HCT116 (cell line): ENCODE measurements at regions not wholly inside any gene's neighbourhood (a gene's known extent, or its start where the extent isn't known, plus 50 kb on each side); places are given as distances from the start of the nearest gene placed in this dataset.

ENCODE experiments used
- CTCF ChIP-seq, 3 experiments: fragments of 200-600 bp in 1 of 3; sonication (generic) in 1 of 3; IDR thresholded peaks in 2 of 3; conservative IDR thresholded peaks in 1 of 3; 2 replicates each; pipeline ENCODE4 v1.5.1; 2012 to 2017; ENCODE audit warnings: low read depth in 2 of 3, low read length in 2 of 3, antibody characterized with exemption in 1 of 3, borderline replicate concordance in 1 of 3, control low read depth in 1 of 3, mild to moderate bottlenecking in 1 of 3, mixed read lengths in 1 of 3, mixed run types in 1 of 3, moderate library complexity in 1 of 3; ENCODE audit not compliant: insufficient read depth in 1 of 3
- EGR1 ChIP-seq: IDR thresholded peaks from 2 replicates; pipeline ENCODE4 v1.6.1; 2012; ENCODE audit warnings: low read depth
- EZH2 ChIP-seq: fragments of 200-600 bp; sonication (generic); IDR thresholded peaks from 2 replicates; pipeline ENCODE4 v1.6.1; 2017; ENCODE audit warnings: antibody characterized with exemption, mixed run types
- JUND ChIP-seq: IDR thresholded peaks from 2 replicates; pipeline ENCODE4 v1.6.1; 2012
- MAX ChIP-seq: IDR thresholded peaks from 2 replicates; pipeline ENCODE4 v1.6.1; 2012
- POLR2A ChIP-seq: IDR thresholded peaks from 2 replicates; pipeline ENCODE4 v1.7.0; 2011; ENCODE audit warnings: borderline replicate concordance; ENCODE audit not compliant: insufficient read depth, insufficient read length; ENCODE audit errors: extremely low read depth
- POLR2AphosphoS5 ChIP-seq: IDR thresholded peaks from 2 replicates; pipeline ENCODE4 v1.6.1; 2011; ENCODE audit warnings: mild to moderate bottlenecking, low read depth, low read length, moderate library complexity
- REST ChIP-seq: IDR thresholded peaks from 2 replicates; pipeline ENCODE4 v1.6.1; 2012; ENCODE audit warnings: low read depth
- SP1 ChIP-seq: IDR thresholded peaks from 2 replicates; pipeline ENCODE4 v1.6.1; 2012; ENCODE audit warnings: low read depth
- SRF ChIP-seq: IDR thresholded peaks from 2 replicates; pipeline ENCODE4 v1.6.1; 2012; ENCODE audit warnings: low read depth
- ZBTB33 ChIP-seq: IDR thresholded peaks from 2 replicates; pipeline ENCODE4 v1.6.1; 2011; ENCODE audit warnings: mild to moderate bottlenecking, low read length, moderate library complexity; ENCODE audit not compliant: insufficient replicate concordance; ENCODE audit errors: extremely low read depth

- TF ChIP-seq POLR2A, result no peak
- no peak for TF ChIP-seq CTCF (IDR thresholded peaks at IDR 0.05 in 2 of 3, conservative IDR thresholded peaks at IDR 0.05 in 1 of 3; ENCODE audit: borderline replicate concordance in 1 of 3, insufficient read depth in 1 of 3, low read depth in 2 of 3, low read length in 2 of 3)
- TF ChIP-seq MAX, result no peak
- no peak for TF ChIP-seq ZBTB33
- TF ChIP-seq EGR1, result no peak
- no peak for TF ChIP-seq JUND
- no peak for TF ChIP-seq EZH2
- TF ChIP-seq SP1, result no peak
- TF ChIP-seq SRF, result no peak
- no peak for TF ChIP-seq POLR2AphosphoS5
- no peak for TF ChIP-seq REST
Observed at GRCh38 chr4:15232366-15233263, 195.2 kb upstream of the C1QTNF7 start.
